ENCODE measurements at regions not wholly inside any gene's neighbourhood (a gene's known extent, or its start where the extent isn't known, plus 50 kb on each side); places are given as distances from the start of the nearest gene placed in this dataset.

GRCh38 chr5:72747826-72748225, 68.6 kb upstream of the TNPO1 start (continued):
- TF ChIP-seq ZNF462 (CRISPR knock-in tag; IDR thresholded peaks at IDR 0.05): no peak
- TF ChIP-seq JUNB (IDR thresholded peaks at IDR 0.05; ENCODE audit: unreplicated experiment): no peak

- no peaks in the 10 kb centered on the region for H3K79me2 ChIP-seq (replicated peaks; ENCODE audit: insufficient read depth)
- H3K36me3 ChIP-seq (ENCODE audit: insufficient read depth): no peaks in the 10 kb centered on the region
- H3K4me2 ChIP-seq: no peak overlapping the region
- no peak overlapping the region for H2AFZ ChIP-seq
- H3K27me3 Mint-ChIP-seq (ENCODE audit: insufficient read depth, low read depth, poor library complexity): peaks cover 2% of the 10 kb centered on the region
- H3K9me3 Mint-ChIP-seq: no peaks in the 10 kb centered on the region
- H3K27ac ChIP-seq (ENCODE audit: low read depth): no peak overlapping the region
- peaks cover 3% of the 10 kb centered on the region; the same call in 1 of the 2 replicates for H3K4me1 ChIP-seq (ENCODE audit: insufficient read depth)
- ATAC-seq: no peak
- no peak overlapping the region for H3K27ac Mint-ChIP-seq
- no peaks in the 10 kb centered on the region for H3K4me1 Mint-ChIP-seq
- no peak overlapping the region for H3K4me3 ChIP-seq
- H3K36me3 Mint-ChIP-seq (ENCODE audit: low read depth): no peaks in the 10 kb centered on the region
- H3F3A ChIP-seq (replicated peaks; ENCODE audit: low read depth): no peaks in the 10 kb centered on the region
- H3K9me2 ChIP-seq (ENCODE audit: insufficient read depth): no peaks in the 10 kb centered on the region
- H3K4me3 Mint-ChIP-seq: no peak overlapping the region
- no peaks in the 10 kb centered on the region for H3K27me3 ChIP-seq (ENCODE audit: insufficient read depth)
- no peak for DNase-seq (ENCODE audit: low spot score)
- no peaks in the 10 kb centered on the region for H4K20me1 ChIP-seq (replicated peaks; ENCODE audit: insufficient read depth)
- TF ChIP-seq ZNF114 (CRISPR knock-in tag; IDR thresholded peaks at IDR 0.05) (no peak), POLR2AphosphoS5 (IDR thresholded peaks at IDR 0.05; ENCODE audit: low read depth) (no peak), EZH2 (IDR thresholded peaks at IDR 0.05; ENCODE audit: low read depth, unreplicated experiment) (no peak), ZNF331 (CRISPR knock-in tag; IDR thresholded peaks at IDR 0.05; ENCODE audit: low read depth) (no peak), ETS1 (IDR thresholded peaks at IDR 0.05) (no peak), ZNF462 (CRISPR knock-in tag; IDR thresholded peaks at IDR 0.05) (no peak)
Observed at GRCh38 chr5:72746736-72747135, 69.7 kb upstream of the TNPO1 start.
